SK-N-SH (cell line): ENCODE measurements at regions not wholly inside any gene's neighbourhood (a gene's known extent, or its start where the extent isn't known, plus 50 kb on each side); places are given as distances from the start of the nearest gene placed in this dataset.

Source experiments
- CTCF ChIA-PET: fragments of 300-600, 350-600 bp; formaldehyde crosslinking; extraction: SDS; loops from one replicate; lab custom pipeline; 2021; lab: Yijun Ruan, JAX
- POLR2A ChIA-PET: fragments of 350-600 bp; sonication (Branson Sonifier 250); formaldehyde crosslinking; extraction: SDS; loops from one replicate; lab custom pipeline; 2020; ENCODE audit warnings: antibody characterized with exemption, inconsistent platforms; lab: Yijun Ruan, JAX
- DNase-seq: peaks from one replicate; pipeline ENCODE4 v3.0.0; 2012
- H2AFZ ChIP-seq: fragments of 200-600 bp; sonication (generic); 2 replicates; pipeline ENCODE4 v1.8.1; 2016; ENCODE audit warnings: antibody characterized with exemption, mild to moderate bottlenecking, low read depth
- H3F3A ChIP-seq: fragments of 200-600 bp; sonication (generic); replicated peaks from 2 replicates; pipeline ENCODE3; 2016; ENCODE audit warnings: antibody characterized with exemption, mild to moderate bottlenecking; ENCODE audit not compliant: insufficient read depth
- H3K27ac ChIP-seq, 2 experiments: fragments of 200-500 bp in 1 of 2; fragments of 200-600 bp in 1 of 2; sonication (Bioruptor generic) in 1 of 2; sonication (generic), shearing (Covaris generic) in 1 of 2; 2 replicates each; pipeline versions ENCODE4 v1.5.1 to v1.6.1; 2014 to 2016; ENCODE audit warnings: low read depth in 2 of 2, inconsistent platforms in 1 of 2, low read length in 1 of 2, mild to moderate bottlenecking in 1 of 2, mixed read lengths in 1 of 2
- H3K27me3 ChIP-seq: fragments of 200-600 bp; sonication (generic), shearing (Covaris generic); 2 replicates; pipeline ENCODE4 v1.6.1; 2016; ENCODE audit warnings: mixed run types; ENCODE audit not compliant: insufficient read depth
- H3K36me3 ChIP-seq, 2 experiments: fragments of 200-500 bp in 1 of 2; fragments of 200-600 bp in 1 of 2; sonication (Bioruptor generic) in 1 of 2; sonication (generic) in 1 of 2; replicated peaks in 1 of 2; 2 replicates each; pipeline versions ENCODE3 to v1.5.1; 2014 to 2016; ENCODE audit warnings: low read length in 1 of 2, mild to moderate bottlenecking in 1 of 2; ENCODE audit not compliant: insufficient read depth in 2 of 2, control insufficient read depth in 1 of 2
- H3K4me1 ChIP-seq, 2 experiments: fragments of 200-500 bp in 1 of 2; fragments of 200-600 bp in 1 of 2; sonication (Bioruptor generic) in 1 of 2; sonication (generic), shearing (Covaris generic) in 1 of 2; 2 replicates each; pipeline versions ENCODE4 v1.5.1 to v1.6.1; 2014 to 2016; ENCODE audit warnings: low read depth in 1 of 2, low read length in 1 of 2, mixed run types in 1 of 2; ENCODE audit not compliant: insufficient read depth in 2 of 2, control insufficient read depth in 1 of 2
- H3K4me2 ChIP-seq: fragments of 200-600 bp; sonication (generic), shearing (Covaris generic); 2 replicates; pipeline ENCODE4 v1.6.1; 2017; ENCODE audit warnings: mixed run types
- H3K4me3 ChIP-seq, 2 experiments: fragments of 200-500 bp in 1 of 2; fragments of 200-600 bp in 1 of 2; sonication (Bioruptor generic) in 1 of 2; sonication (generic), shearing (Covaris generic) in 1 of 2; 2 replicates each; pipeline versions ENCODE4 v1.5.1 to v1.8.1; 2014 to 2016; ENCODE audit warnings: low read depth in 2 of 2, inconsistent platforms in 1 of 2, low read length in 1 of 2, mild to moderate bottlenecking in 1 of 2, mixed read lengths in 1 of 2, moderate library complexity in 1 of 2
- H3K79me2 ChIP-seq: fragments of 200-600 bp; sonication (generic); 2 replicates; pipeline ENCODE4 v1.8.1; 2017; ENCODE audit warnings: mild to moderate bottlenecking; ENCODE audit not compliant: insufficient read depth
- H3K9ac ChIP-seq: fragments of 200-600 bp; sonication (generic); 2 replicates; pipeline ENCODE4 v1.6.1; 2017; ENCODE audit warnings: mixed run types
- H3K9me2 ChIP-seq: fragments of 200-600 bp; sonication (generic); 2 replicates; pipeline ENCODE4 v1.6.1; 2017; ENCODE audit warnings: mixed run types
- H3K9me3 ChIP-seq: fragments of 200-600 bp; sonication (generic); 2 replicates; pipeline ENCODE4 v1.6.1; 2017; ENCODE audit warnings: mixed run types, mild to moderate bottlenecking, moderate library complexity
- H4K20me1 ChIP-seq: fragments of 200-600 bp; sonication (generic); 2 replicates; pipeline ENCODE4 v1.6.1; 2017; ENCODE audit warnings: mild to moderate bottlenecking, mixed run types; ENCODE audit not compliant: insufficient read depth
- ELF1 ChIP-seq: IDR thresholded peaks from 2 replicates; pipeline ENCODE4 v1.4.0; 2012
- FOXJ3 ChIP-seq: sonication (generic); formaldehyde crosslinking; IDR thresholded peaks from 2 replicates; pipeline ENCODE4 v1.5.1; 2020; ENCODE audit warnings: mild to moderate bottlenecking, missing genetic modification reagents
- GABPA ChIP-seq: IDR thresholded peaks from 2 replicates; pipeline ENCODE4 v1.4.0; 2012; ENCODE audit warnings: low read depth, mild to moderate bottlenecking
- JUND ChIP-seq: IDR thresholded peaks from 2 replicates; pipeline ENCODE4 v1.4.0; 2012
- MEF2A ChIP-seq: IDR thresholded peaks from 2 replicates; pipeline ENCODE4 v1.4.0; 2012; ENCODE audit warnings: low read depth, borderline replicate concordance
- NFIC ChIP-seq: IDR thresholded peaks from 2 replicates; pipeline ENCODE4 v1.4.0; 2012; ENCODE audit warnings: borderline replicate concordance
- NRF1 ChIP-seq: IDR thresholded peaks from 2 replicates; pipeline ENCODE4 v1.6.1; 2012; ENCODE audit warnings: low read depth, mild to moderate bottlenecking, low read length
- RAD21 ChIP-seq: IDR thresholded peaks from 2 replicates; pipeline ENCODE4 v1.6.1; 2012; ENCODE audit warnings: mild to moderate bottlenecking, low read length
- RFX5 ChIP-seq: IDR thresholded peaks from 2 replicates; pipeline ENCODE4 v1.6.1; 2012; ENCODE audit warnings: mild to moderate bottlenecking, improper control_type of control experiment, low read length
- SIN3A ChIP-seq: IDR thresholded peaks from 2 replicates; pipeline ENCODE4 v1.6.1; 2012; ENCODE audit warnings: low read depth, mild to moderate bottlenecking, low read length, moderate library complexity, borderline replicate concordance
- SMC3 ChIP-seq: IDR thresholded peaks from 2 replicates; pipeline ENCODE4 v1.6.1; 2012; ENCODE audit warnings: low read depth, low read length, improper control_type of control experiment
- TCF12 ChIP-seq: IDR thresholded peaks from 2 replicates; pipeline ENCODE4 v1.4.0; 2012
- TEAD4 ChIP-seq: IDR thresholded peaks from 2 replicates; pipeline ENCODE4 v1.4.0; 2012; ENCODE audit warnings: mild to moderate bottlenecking, borderline replicate concordance; ENCODE audit not compliant: insufficient read depth
- YY1 ChIP-seq: IDR thresholded peaks from 2 replicates; pipeline ENCODE4 v1.4.0; 2012; ENCODE audit warnings: low read depth, mild to moderate bottlenecking
- ZBTB33 ChIP-seq: IDR thresholded peaks from 2 replicates; pipeline ENCODE4 v1.4.0; 2012; ENCODE audit warnings: low read depth, borderline replicate concordance
- WGBS: methylation state at CpG from one replicate; pipeline ENCODE4 v1.1.6; 2017; ENCODE audit warnings: low lambda C conversion rate; 5-methylcytosine and 5-hydroxymethylcytosine counted together
- TF ChIP-seq, protein P1 (sequence below): fragments of 150-350 bp; IDR thresholded peaks from 2 replicates; pipeline ENCODE4 v1.6.1; 2016; ENCODE audit warnings: mild to moderate bottlenecking, low read depth, low read length
- TF ChIP-seq, protein P2 (sequence below): fragments of 200-600 bp; sonication (generic); IDR thresholded peaks from 2 replicates; pipeline ENCODE4 v1.6.1; 2017; ENCODE audit warnings: antibody characterized with exemption, mild to moderate bottlenecking, moderate library complexity
- TF ChIP-seq, protein P3 (sequence below): IDR thresholded peaks from 2 replicates; pipeline ENCODE4 v1.4.0; 2012; ENCODE audit warnings: low read depth, borderline replicate concordance

- Histone ChIP-seq H3K9me3 (no peaks in the 10 kb centered on the region), H3F3A (no peaks in the 10 kb centered on the region), H3K27me3 (peaks cover 50% of the 10 kb centered on the region; the same call in 1 of the 2 replicates), H3K79me2 (no peaks in the 10 kb centered on the region), H4K20me1 (no peaks in the 10 kb centered on the region), H3K4me1 (no peaks in the 10 kb centered on the region), H3K4me2 (no peak overlapping the region), H3K27ac (no peak overlapping the region), H2AFZ (no peak overlapping the region), H3K36me3 (no peaks in the 10 kb centered on the region), H3K9me2 (no peaks in the 10 kb centered on the region), H3K4me3 (no peak overlapping the region), H3K9ac (no peak overlapping the region)
- POLR2A ChIA-PET, result no interaction called here
- no peak for TF ChIP-seq SMC3
- TF ChIP-seq GABPA, result no peak
- TF ChIP-seq RAD21, result no peak
- TF ChIP-seq, protein P1, sequence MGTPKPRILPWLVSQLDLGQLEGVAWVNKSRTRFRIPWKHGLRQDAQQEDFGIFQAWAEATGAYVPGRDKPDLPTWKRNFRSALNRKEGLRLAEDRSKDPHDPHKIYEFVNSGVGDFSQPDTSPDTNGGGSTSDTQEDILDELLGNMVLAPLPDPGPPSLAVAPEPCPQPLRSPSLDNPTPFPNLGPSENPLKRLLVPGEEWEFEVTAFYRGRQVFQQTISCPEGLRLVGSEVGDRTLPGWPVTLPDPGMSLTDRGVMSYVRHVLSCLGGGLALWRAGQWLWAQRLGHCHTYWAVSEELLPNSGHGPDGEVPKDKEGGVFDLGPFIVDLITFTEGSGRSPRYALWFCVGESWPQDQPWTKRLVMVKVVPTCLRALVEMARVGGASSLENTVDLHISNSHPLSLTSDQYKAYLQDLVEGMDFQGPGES, result no peak
- no peak for TF ChIP-seq NRF1
- no peak for DNase-seq
- CTCF ChIA-PET, result interaction anchor here (0.9 to 1.4 kb wide), 2 partner anchors 13 to 262 kb away, joined by 3 to 5 read pairs; no protein-coding TSS in a partner anchor
- whole genome bisulfite sequencing, result 50% methylated on average over 2 of the region's 2 CpGs
Observed at GRCh38 chr11:19332476-19332875, 91.7 kb upstream of the E2F8 start.

DNA sequence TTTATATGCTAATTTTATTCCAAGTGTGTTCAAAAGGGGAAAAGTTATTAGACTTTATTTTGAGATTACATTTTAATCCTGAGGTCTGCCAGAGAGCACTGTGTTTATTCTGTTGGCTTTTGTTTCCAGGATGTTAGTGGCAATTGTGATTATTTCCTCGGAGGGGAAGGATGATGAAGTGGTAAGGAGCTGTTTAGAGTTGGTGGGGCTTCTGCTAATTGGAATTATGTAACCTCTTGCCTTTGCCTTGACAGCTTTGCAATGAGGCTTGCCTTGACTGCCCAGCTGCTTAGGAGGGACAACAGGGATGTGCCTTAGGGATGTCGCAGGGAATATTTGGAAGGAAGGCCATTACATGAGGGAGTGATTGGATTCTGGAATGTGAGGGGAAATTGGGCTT, 89.7 kb upstream of the E2F8 start:
- Histone ChIP-seq H3K27me3 (peaks cover 40% of the 10 kb centered on the region; the same call in 1 of the 2 replicates), H3K36me3 (no peaks in the 10 kb centered on the region), H3K9me3 (no peaks in the 10 kb centered on the region), H3K4me1 (no peaks in the 10 kb centered on the region), H3F3A (no peaks in the 10 kb centered on the region), H3K4me2 (no peak overlapping the region), H3K9me2 (no peaks in the 10 kb centered on the region), H4K20me1 (no peaks in the 10 kb centered on the region), H3K9ac (no peak overlapping the region), H3K27ac (no peak overlapping the region), H3K79me2 (no peaks in the 10 kb centered on the region), H3K4me3 (no peak overlapping the region), H2AFZ (no peak overlapping the region)
- TF ChIP-seq, protein P1, result no peak
- no peak for TF ChIP-seq SIN3A
- no peak for TF ChIP-seq ZBTB33
- no peak for TF ChIP-seq TCF12
- TF ChIP-seq, protein P2, sequence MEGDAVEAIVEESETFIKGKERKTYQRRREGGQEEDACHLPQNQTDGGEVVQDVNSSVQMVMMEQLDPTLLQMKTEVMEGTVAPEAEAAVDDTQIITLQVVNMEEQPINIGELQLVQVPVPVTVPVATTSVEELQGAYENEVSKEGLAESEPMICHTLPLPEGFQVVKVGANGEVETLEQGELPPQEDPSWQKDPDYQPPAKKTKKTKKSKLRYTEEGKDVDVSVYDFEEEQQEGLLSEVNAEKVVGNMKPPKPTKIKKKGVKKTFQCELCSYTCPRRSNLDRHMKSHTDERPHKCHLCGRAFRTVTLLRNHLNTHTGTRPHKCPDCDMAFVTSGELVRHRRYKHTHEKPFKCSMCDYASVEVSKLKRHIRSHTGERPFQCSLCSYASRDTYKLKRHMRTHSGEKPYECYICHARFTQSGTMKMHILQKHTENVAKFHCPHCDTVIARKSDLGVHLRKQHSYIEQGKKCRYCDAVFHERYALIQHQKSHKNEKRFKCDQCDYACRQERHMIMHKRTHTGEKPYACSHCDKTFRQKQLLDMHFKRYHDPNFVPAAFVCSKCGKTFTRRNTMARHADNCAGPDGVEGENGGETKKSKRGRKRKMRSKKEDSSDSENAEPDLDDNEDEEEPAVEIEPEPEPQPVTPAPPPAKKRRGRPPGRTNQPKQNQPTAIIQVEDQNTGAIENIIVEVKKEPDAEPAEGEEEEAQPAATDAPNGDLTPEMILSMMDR, result no peak
- TF ChIP-seq RFX5, result no peak
- TF ChIP-seq ELF1, result no peak
- no peak for TF ChIP-seq TEAD4
- no peak for TF ChIP-seq JUND
- TF ChIP-seq FOXJ3 (CRISPR knock-in tag), result no peak
- TF ChIP-seq, protein P3, sequence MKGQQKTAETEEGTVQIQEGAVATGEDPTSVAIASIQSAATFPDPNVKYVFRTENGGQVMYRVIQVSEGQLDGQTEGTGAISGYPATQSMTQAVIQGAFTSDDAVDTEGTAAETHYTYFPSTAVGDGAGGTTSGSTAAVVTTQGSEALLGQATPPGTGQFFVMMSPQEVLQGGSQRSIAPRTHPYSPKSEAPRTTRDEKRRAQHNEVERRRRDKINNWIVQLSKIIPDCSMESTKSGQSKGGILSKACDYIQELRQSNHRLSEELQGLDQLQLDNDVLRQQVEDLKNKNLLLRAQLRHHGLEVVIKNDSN, result no peak
- no peak for TF ChIP-seq MEF2A
- TF ChIP-seq YY1, result no peak
- TF ChIP-seq NRF1, result no peak
- TF ChIP-seq NFIC, result no peak
- ChIA-PET POLR2A (no interaction called here), CTCF (interaction anchor here (0.9 to 3.3 kb wide), 6 partner anchors 18 to 253 kb away, joined by 3 to 17 read pairs (median 6); no protein-coding TSS in a partner anchor)
- WGBS, result 35% methylated on average over 2 of the region's 2 CpGs
- DNase-seq, result no peak
